Cerebellar cortex (tissue), 1 donor: ENCODE measurements at regions not wholly inside any gene's neighbourhood (a gene's known extent, or its start where the extent isn't known, plus 50 kb on each side); places are given as distances from the start of the nearest gene placed in this dataset.
A peak's percentile ranks its signal among the peaks of the same experiment; 100 is the strongest.

Source experiments
- DNase-seq: peaks from one replicate; pipeline ENCODE4 v3.0.0-alpha.2; 2015; ENCODE audit warnings: low spot score

- DNase-seq, result no peak
These were observed 101.5 kb upstream of the IRX6 start for GRCh38 chr16:55222486-55222885.

- no peak for DNase-seq
These were observed 97.9 kb upstream of the IRX6 start for GRCh38 chr16:55225972-55226542.

- no peak for DNase-seq
These were observed 91.2 kb upstream of the IRX6 start for GRCh38 chr16:55232822-55233221.

- no peak for DNase-seq
These were observed 90.5 kb upstream of the IRX6 start for GRCh38 chr16:55233464-55233863.

- no peak for DNase-seq
These were observed 87.3 kb upstream of the IRX6 start for GRCh38 chr16:55236655-55237054.

GRCh38 chr16:55239723-55240122, 84.3 kb upstream of the IRX6 start:
- DNase-seq, result no peak

GRCh38 chr16:55240888-55241287, 83.1 kb upstream of the IRX6 start:
- DNase-seq, result no peak

GRCh38 chr16:55242667-55243066, 81.3 kb upstream of the IRX6 start:
- DNase-seq, result no peak

- no peak for DNase-seq
These were observed 75.9 kb upstream of the IRX6 start for GRCh38 chr16:55248058-55248457.

- DNase-seq, result no peak
These were observed 75.5 kb upstream of the IRX6 start for GRCh38 chr16:55248494-55248893.

- DNase-seq, result no peak
These were observed 74.6 kb upstream of the IRX6 start for GRCh38 chr16:55249361-55249760.

GRCh38 chr16:55249936-55250335, 74.1 kb upstream of the IRX6 start:
- DNase-seq, result no peak

GRCh38 chr16:55250701-55251100, 73.3 kb upstream of the IRX6 start:
- DNase-seq, result no peak

- no peak for DNase-seq
These were observed 72.9 kb upstream of the IRX6 start for GRCh38 chr16:55251151-55251550.

- no peak for DNase-seq
These were observed 71.4 kb upstream of the IRX6 start for GRCh38 chr16:55252577-55252976.

GRCh38 chr16:55253987-55254386, 70.0 kb upstream of the IRX6 start:
- DNase-seq, result no peak

GRCh38 chr16:55255733-55256282, 68.2 kb upstream of the IRX6 start:
- DNase-seq, result no peak

GRCh38 chr16:55256412-55257016, 67.5 kb upstream of the IRX6 start:
- no peak for DNase-seq

- peak; percentile 20 for DNase-seq
These were observed 65.9 kb upstream of the IRX6 start for GRCh38 chr16:55257966-55258613.

- DNase-seq, result no peak
These were observed 62.7 kb upstream of the IRX6 start for GRCh38 chr16:55261301-55261700.

GRCh38 chr16:55263271-55264250, 60.4 kb upstream of the IRX6 start:
- no peak for DNase-seq

- no peak for DNase-seq
These were observed 59.1 kb upstream of the IRX6 start for GRCh38 chr16:55264949-55265348.
